Prostate gland (tissue), 2 donors: ENCODE measurements at regions not wholly inside any gene's neighbourhood (a gene's known extent, or its start where the extent isn't known, plus 50 kb on each side); places are given as distances from the start of the nearest gene placed in this dataset.

Source experiments
- DNase-seq: peaks from one replicate; pipeline ENCODE4 v3.0.0-alpha.2; 2019; ENCODE audit warnings: low spot score
- H3K27ac ChIP-seq, 2 donors: fragments of 200-600 bp; sonication (generic); 2 replicates each; pipeline ENCODE4 v1.5.1; 2017 to 2019
- H3K27me3 ChIP-seq: fragments of 200-600 bp; sonication (generic); replicated peaks from 2 replicates; pipeline ENCODE4 v1.5.1; 2019; ENCODE audit not compliant: insufficient read depth
- H3K36me3 ChIP-seq, 2 donors: fragments of 200-600 bp; sonication (generic); 1 replicate in 1 of 2; 2 replicates in 1 of 2; pipeline versions ENCODE4 v1.5.1 to v1.8.1; 2017 to 2019
- H3K4me1 ChIP-seq: fragments of 200-600 bp; sonication (generic); replicated peaks from 2 replicates; pipeline ENCODE4 v1.5.1; 2019
- H3K4me3 ChIP-seq, 2 donors: fragments of 200-600 bp; sonication (generic); 2 replicates each; pipeline ENCODE4 v1.5.1; 2017 to 2019
- H3K9me3 ChIP-seq: fragments of 200-600 bp; sonication (generic); 2 replicates; pipeline ENCODE4 v1.5.1; 2017
- CTCF ChIP-seq, 4 experiments: fragments of 200-600 bp in 2 of 4; fragments of 450-650 bp in 2 of 4; sonication (generic) in 2 of 4; IDR thresholded peaks; 1 replicate in 3 of 4; 2 replicates in 1 of 4; pipeline ENCODE4 v1.5.1; 2016 to 2019; ENCODE audit warnings: antibody characterized with exemption in 4 of 4, mild to moderate bottlenecking in 2 of 4, moderate library complexity in 2 of 4
- POLR2A ChIP-seq: fragments of 450-650 bp; IDR thresholded peaks from one replicate; pipeline ENCODE4 v1.6.1; 2016; ENCODE audit warnings: antibody characterized with exemption, mild to moderate bottlenecking
- POLR2AphosphoS5 ChIP-seq: sonication (generic); formaldehyde crosslinking; IDR thresholded peaks from one replicate; pipeline ENCODE4 v1.6.1; 2017; ENCODE audit warnings: antibody characterized with exemption
- WGBS: methylation state at CpG from one replicate; pipeline ENCODE4 v1.1.5; 2018; 5-methylcytosine and 5-hydroxymethylcytosine counted together
- intact Hi-C: fragments of 100-400 bp; cut with DNase I; formaldehyde crosslinking; loops from one replicate; pipeline ENCODE4 v1.14.2; 2022

GRCh38 chr2:59888015-59888414 is 665.4 kb downstream of the BCL11A start:
- Histone ChIP-seq H3K4me1 (no peaks in the 10 kb centered on the region), H3K27ac (no peak overlapping the region), H3K36me3 (no peaks in the 10 kb centered on the region), H3K4me3 (no peak overlapping the region), H3K27me3 (no peaks in the 10 kb centered on the region), H3K9me3 (no peaks in the 10 kb centered on the region)
- intact Hi-C loops: no loop called here
- 49% methylated on average over 3 of the region's 3 CpGs for WGBS
- DNase-seq: no peak
- TF ChIP-seq POLR2AphosphoS5: no peak

- intact Hi-C loops: no loop called here
- Histone ChIP-seq H3K36me3 (no peaks in the 10 kb centered on the region), H3K4me1 (no peaks in the 10 kb centered on the region), H3K4me3 (no peak overlapping the region), H3K27me3 (no peaks in the 10 kb centered on the region), H3K9me3 (no peaks in the 10 kb centered on the region), H3K27ac (no peak overlapping the region)
- no peak for TF ChIP-seq POLR2AphosphoS5
- no peak for TF ChIP-seq POLR2A
- no peak for TF ChIP-seq CTCF (IDR thresholded peaks at IDR 0.05)
- WGBS: 14% methylated on average over 3 of the region's 3 CpGs
- no peak for DNase-seq
Measured at GRCh38 chr2:59887366-59887765, 666.1 kb downstream of the BCL11A start.

- WGBS: 94% methylated on average over 3 of the region's 3 CpGs
- H3K9me3 ChIP-seq: no peaks in the 10 kb centered on the region
- intact Hi-C loops: no loop called here
- no peak overlapping the region for H3K4me3 ChIP-seq
- H3K27me3 ChIP-seq: no peaks in the 10 kb centered on the region
- DNase-seq: no peak
- no peak overlapping the region for H3K27ac ChIP-seq
- H3K4me1 ChIP-seq: no peaks in the 10 kb centered on the region
- no peaks in the 10 kb centered on the region for H3K36me3 ChIP-seq
- no peak for TF ChIP-seq CTCF (IDR thresholded peaks at IDR 0.05)
- no peak for TF ChIP-seq POLR2AphosphoS5
- TF ChIP-seq POLR2A: no peak
Measured at GRCh38 chr2:59886759-59887158, 666.7 kb downstream of the BCL11A start.

GRCh38 chr2:59885541-59885940 is 667.9 kb downstream of the BCL11A start:
- no peak overlapping the region for H3K4me3 ChIP-seq
- DNase-seq: no peak
- H3K9me3 ChIP-seq: no peaks in the 10 kb centered on the region
- no peak for TF ChIP-seq POLR2AphosphoS5
- intact Hi-C loops: no loop called here
- WGBS: 21% methylated on average over 6 of the region's 6 CpGs
- no peaks in the 10 kb centered on the region for H3K4me1 ChIP-seq
- H3K27ac ChIP-seq: no peak overlapping the region
- no peaks in the 10 kb centered on the region for H3K27me3 ChIP-seq
- no peaks in the 10 kb centered on the region for H3K36me3 ChIP-seq

GRCh38 chr2:59884166-59884565 is 669.3 kb downstream of the BCL11A start:
- WGBS: 75% methylated on average over 2 of the region's 2 CpGs
- H3K4me3 ChIP-seq: no peak overlapping the region
- H3K27me3 ChIP-seq: no peaks in the 10 kb centered on the region
- H3K4me1 ChIP-seq: no peaks in the 10 kb centered on the region
- no peak for TF ChIP-seq POLR2AphosphoS5
- TF ChIP-seq CTCF (IDR thresholded peaks at IDR 0.05): no peak
- TF ChIP-seq POLR2A: no peak
- no peaks in the 10 kb centered on the region for H3K36me3 ChIP-seq
- no peak for DNase-seq
- H3K27ac ChIP-seq: no peak overlapping the region
- intact Hi-C loops: no loop called here
- H3K9me3 ChIP-seq: no peaks in the 10 kb centered on the region

- TF ChIP-seq CTCF (IDR thresholded peaks at IDR 0.05): no peak
- no peak for TF ChIP-seq POLR2A
- TF ChIP-seq POLR2AphosphoS5: no peak
- DNase-seq: no peak
- Histone ChIP-seq H3K9me3 (no peaks in the 10 kb centered on the region), H3K27me3 (no peaks in the 10 kb centered on the region), H3K27ac (no peak overlapping the region), H3K36me3 (no peaks in the 10 kb centered on the region), H3K4me3 (no peak overlapping the region), H3K4me1 (no peaks in the 10 kb centered on the region)
- WGBS: 92% methylated on average over 2 of the region's 2 CpGs
- intact Hi-C loops: no loop called here
Measured at GRCh38 chr2:59882822-59883221, 670.6 kb downstream of the BCL11A start.
